Neural cell (in vitro differentiated cells): ENCODE measurements at regions not wholly inside any gene's neighbourhood (a gene's known extent, or its start where the extent isn't known, plus 50 kb on each side); places are given as distances from the start of the nearest gene placed in this dataset.
"Not testable (repeated sequence)": the region's sequence is repeated elsewhere in the genome, so short reads cannot be mapped to it uniquely, and the experiment has no call there.

Source experiments
- H2AFZ ChIP-seq: fragments of 200-600, 300-800 bp; sonication (generic), shearing (Covaris generic); 2 replicates; pipeline ENCODE4 v1.6.0; 2014; ENCODE audit warnings: low read depth, mild to moderate bottlenecking, antibody characterized with exemption, low read length, moderate library complexity
- H3F3A ChIP-seq: fragments of 200-600 bp; shearing (Covaris generic); 2 replicates; pipeline ENCODE4 v1.6.1; 2016; ENCODE audit warnings: mild to moderate bottlenecking, moderate library complexity, mixed read lengths, antibody characterized with exemption, low read length; ENCODE audit not compliant: insufficient read depth, poor library complexity, severe bottlenecking
- H3K27ac ChIP-seq: fragments of 200-600, 300-800 bp; sonication (generic), shearing (Covaris generic); 2 replicates; pipeline ENCODE4 v1.5.1; 2014; ENCODE audit warnings: mild to moderate bottlenecking, low read length, moderate library complexity
- H3K27me3 ChIP-seq: fragments of 300-800, 200-600 bp; sonication (generic), shearing (Covaris generic); 2 replicates; pipeline ENCODE4 v1.6.0; 2014; ENCODE audit warnings: mild to moderate bottlenecking, low read depth, low read length, moderate library complexity; ENCODE audit not compliant: insufficient read depth
- H3K36me3 ChIP-seq: fragments of 300-800, 200-600 bp; sonication (generic), shearing (Covaris generic); 2 replicates; pipeline ENCODE4 v1.5.1; 2014; ENCODE audit warnings: mild to moderate bottlenecking, antibody characterized with exemption, low read length, moderate library complexity; ENCODE audit not compliant: insufficient read depth
- H3K4me2 ChIP-seq: fragments of 300-800, 200-600 bp; sonication (generic), shearing (Covaris generic); 2 replicates; pipeline ENCODE4 v1.6.0; 2014; ENCODE audit warnings: mild to moderate bottlenecking, low read length
- H3K4me3 ChIP-seq: fragments of 300-800, 200-600 bp; sonication (generic), shearing (Covaris generic); 2 replicates; pipeline ENCODE4 v1.5.1; 2014; ENCODE audit warnings: mild to moderate bottlenecking, low read length, moderate library complexity
- H3K79me2 ChIP-seq: fragments of 200-600 bp; shearing (Covaris generic); replicated peaks from 2 replicates; pipeline ENCODE4 v1.6.0; 2014; ENCODE audit warnings: mild to moderate bottlenecking, low read length, moderate library complexity; ENCODE audit not compliant: insufficient read depth
- H3K9ac ChIP-seq: fragments of 300-800, 200-600 bp; sonication (generic), shearing (Covaris generic); 2 replicates; pipeline ENCODE4 v1.6.1; 2016; ENCODE audit warnings: mild to moderate bottlenecking, low read length, mixed read lengths
- H3K9me2 ChIP-seq: fragments of 200-600 bp; shearing (Covaris generic); 2 replicates; pipeline ENCODE4 v1.6.1; 2016; ENCODE audit warnings: mild to moderate bottlenecking, low read length, mixed read lengths; ENCODE audit not compliant: insufficient read depth
- H3K9me3 ChIP-seq: fragments of 200-600, 300-800 bp; sonication (generic), shearing (Covaris generic); 2 replicates; pipeline ENCODE4 v1.6.1; 2016; ENCODE audit warnings: mild to moderate bottlenecking, mixed run types, low read length, moderate library complexity, mixed read lengths
- H4K20me1 ChIP-seq: fragments of 200-600 bp; shearing (Covaris generic); 2 replicates; pipeline ENCODE4 v1.6.1; 2016; ENCODE audit warnings: mild to moderate bottlenecking, mixed run types; ENCODE audit not compliant: insufficient read depth
- CTCF ChIP-seq: fragments of 450-650 bp; IDR thresholded peaks from 2 replicates; pipeline ENCODE4 v1.5.1; 2014; ENCODE audit warnings: antibody characterized with exemption, mild to moderate bottlenecking, moderate library complexity; ENCODE audit not compliant: poor library complexity, severe bottlenecking
- EP300 ChIP-seq: fragments of 450-650 bp; conservative IDR thresholded peaks from 2 replicates; pipeline ENCODE4 v1.6.1; 2014; ENCODE audit warnings: antibody characterized with exemption, mild to moderate bottlenecking, moderate library complexity; ENCODE audit not compliant: poor library complexity, severe bottlenecking
- EZH2 ChIP-seq: fragments of 200-600, 300-800 bp; shearing (Covaris generic), sonication (generic); IDR thresholded peaks from 2 replicates; pipeline ENCODE4 v1.6.1; 2014; ENCODE audit warnings: antibody characterized with exemption, low read length, borderline replicate concordance, mild to moderate bottlenecking; ENCODE audit not compliant: insufficient read depth, poor library complexity, severe bottlenecking
- MXI1 ChIP-seq: fragments of 450-650 bp; conservative IDR thresholded peaks from 2 replicates; pipeline ENCODE4 v1.6.1; 2014; ENCODE audit warnings: antibody characterized with exemption, mild to moderate bottlenecking; ENCODE audit not compliant: poor library complexity, severe bottlenecking
- POLR2AphosphoS5 ChIP-seq: IDR thresholded peaks from 2 replicates; pipeline ENCODE4 v1.6.1; 2012
- RAD21 ChIP-seq: fragments of 450-650 bp; conservative IDR thresholded peaks from 2 replicates; pipeline ENCODE4 v1.6.1; 2014; ENCODE audit warnings: antibody characterized with exemption, mild to moderate bottlenecking, moderate library complexity
- REST ChIP-seq: IDR thresholded peaks from 2 replicates; pipeline ENCODE4 v1.6.1; 2012; ENCODE audit warnings: borderline replicate concordance
- SMC3 ChIP-seq: fragments of 450-650 bp; conservative IDR thresholded peaks from 2 replicates; pipeline ENCODE4 v1.6.1; 2014; ENCODE audit warnings: antibody characterized with exemption, mild to moderate bottlenecking, moderate library complexity; ENCODE audit not compliant: poor library complexity
- TAF1 ChIP-seq: IDR thresholded peaks from 2 replicates; pipeline ENCODE4 v1.6.1; 2012; ENCODE audit warnings: low read depth

GRCh38 chr2:64888591-64889309 lies 100.4 kb upstream of the SLC1A4 start:
- H3K36me3 ChIP-seq = no peaks in the 10 kb centered on the region
- no peaks in the 10 kb centered on the region for H4K20me1 ChIP-seq
- no peaks in the 10 kb centered on the region for H3K9me3 ChIP-seq
- TF ChIP-seq CTCF (peak; percentile 43), EZH2 (no peak), EP300 (no peak), MXI1 (no peak), SMC3 (peak; percentile 30), RAD21 (peak; percentile 50)
- H2AFZ ChIP-seq = no peak overlapping the region
- H3K27ac ChIP-seq = no peak overlapping the region
- H3K9me2 ChIP-seq = no peaks in the 10 kb centered on the region
- H3K79me2 ChIP-seq = no peaks in the 10 kb centered on the region
- no peak overlapping the region for H3K4me3 ChIP-seq
- H3K27me3 ChIP-seq = no peaks in the 10 kb centered on the region
- no peak overlapping the region for H3K4me2 ChIP-seq
- no peak overlapping the region for H3K9ac ChIP-seq
- H3F3A ChIP-seq = no peaks in the 10 kb centered on the region

GRCh38 chr2:64889803-64890202 lies 99.4 kb upstream of the SLC1A4 start:
- Histone ChIP-seq H4K20me1 (no peaks in the 10 kb centered on the region), H2AFZ (no peak overlapping the region)
- no peak for TF ChIP-seq EZH2
- TF ChIP-seq RAD21 = no peak
- no peak for TF ChIP-seq TAF1
- TF ChIP-seq POLR2AphosphoS5 = no peak
- TF ChIP-seq REST = no peak
- TF ChIP-seq CTCF = no peak
- TF ChIP-seq MXI1 = no peak
- TF ChIP-seq SMC3 = no peak
- no peak for TF ChIP-seq EP300

GRCh38 chr2:64896572-64896971 lies 92.6 kb upstream of the SLC1A4 start:
- not testable (repeated sequence) for H3K9ac ChIP-seq, H3K27ac ChIP-seq, H3K36me3 ChIP-seq, H3K4me3 ChIP-seq, H3K9me3 ChIP-seq, H3F3A ChIP-seq, H3K9me2 ChIP-seq, H3K4me2 ChIP-seq, H2AFZ ChIP-seq, H3K79me2 ChIP-seq, H4K20me1 ChIP-seq, H3K27me3 ChIP-seq

More at GRCh38 chr2:64889803-64890202, 99.4 kb upstream of the SLC1A4 start:
- no peak overlapping the region for H3K4me3 ChIP-seq
- H3K36me3 ChIP-seq = no peaks in the 10 kb centered on the region
- H3K9me2 ChIP-seq = no peaks in the 10 kb centered on the region
- no peaks in the 10 kb centered on the region for H3K27me3 ChIP-seq
- no peak overlapping the region for H3K9ac ChIP-seq
- no peaks in the 10 kb centered on the region for H3K79me2 ChIP-seq
- H3F3A ChIP-seq = no peaks in the 10 kb centered on the region
- no peak overlapping the region for H3K4me2 ChIP-seq
- no peak overlapping the region for H3K27ac ChIP-seq
- no peaks in the 10 kb centered on the region for H3K9me3 ChIP-seq
